Germinal center (tissue), 1 donor: ENCODE measurements at regions not wholly inside any gene's neighbourhood (a gene's known extent, or its start where the extent isn't known, plus 50 kb on each side); places are given as distances from the start of the nearest gene placed in this dataset.
"Not testable (repeated sequence)": the region's sequence is repeated elsewhere in the genome, so short reads cannot be mapped to it uniquely, and the experiment has no call there.

Experiments used
- DNase-seq: peaks from one replicate; pipeline ENCODE4 v3.0.0; 2012; ENCODE audit warnings: mixed read lengths, low spot score

DNA sequence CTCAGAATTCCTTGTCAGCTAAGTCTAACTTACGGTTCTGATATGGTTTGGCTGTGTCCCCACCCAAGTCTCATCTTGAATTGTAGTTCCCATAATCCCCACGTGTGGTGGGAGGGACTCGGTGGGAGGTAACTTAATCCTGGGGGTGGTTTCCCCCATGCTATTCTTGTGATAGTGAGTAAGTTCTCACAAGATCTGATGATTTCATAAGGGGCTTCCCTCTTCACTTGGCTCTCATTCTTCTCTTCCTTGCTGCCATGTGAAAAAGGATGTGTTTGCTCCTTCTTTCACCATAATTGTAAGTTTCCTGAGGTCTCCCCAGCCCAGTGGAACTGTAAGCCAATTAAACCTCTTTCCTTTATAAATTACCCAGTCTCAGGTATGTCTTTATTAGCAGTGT lies 163.0 kb downstream of the PMAIP1 start:
- DNase-seq, result not testable (repeated sequence)

DNA sequence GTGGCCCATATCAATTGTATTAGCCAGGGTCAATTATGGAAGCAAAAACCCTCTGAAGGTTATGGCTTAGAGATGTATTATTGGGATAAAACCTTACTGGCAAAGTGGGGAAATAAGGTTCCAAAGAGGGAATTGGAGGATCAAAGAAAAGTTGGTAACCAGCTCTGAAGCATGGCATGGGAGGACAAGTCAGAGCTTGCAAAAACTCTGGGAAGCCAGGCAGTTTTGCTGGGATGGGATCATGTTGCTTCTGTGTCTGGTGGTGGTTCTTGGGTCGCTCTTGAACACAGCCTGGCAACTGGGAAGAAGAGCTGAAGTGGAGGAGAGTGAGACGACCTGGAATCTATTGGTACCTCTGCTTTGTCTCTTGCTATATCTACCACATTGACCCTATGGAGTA lies 162.6 kb downstream of the PMAIP1 start:
- no peak for DNase-seq

DNA sequence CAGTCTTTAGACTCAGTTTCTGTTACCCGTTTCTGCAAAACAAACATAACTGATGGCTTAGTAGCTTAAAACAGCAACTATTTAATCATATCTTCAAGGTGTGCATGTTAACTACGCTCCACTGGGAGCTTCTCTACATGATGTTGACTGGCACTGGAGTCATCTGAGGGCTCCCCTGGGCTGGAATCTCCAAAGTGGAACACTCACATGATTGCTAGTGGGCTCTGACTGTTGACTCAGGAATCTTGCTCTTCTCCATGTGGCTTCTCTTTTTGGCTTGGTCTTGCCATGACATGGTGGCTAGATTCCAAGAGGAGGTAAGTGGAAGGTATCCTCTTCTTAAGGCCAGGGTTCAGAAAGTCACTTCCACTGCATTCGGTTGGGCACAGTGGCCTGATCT lies 160.8 kb downstream of the PMAIP1 start:
- DNase-seq, result no peak

DNA sequence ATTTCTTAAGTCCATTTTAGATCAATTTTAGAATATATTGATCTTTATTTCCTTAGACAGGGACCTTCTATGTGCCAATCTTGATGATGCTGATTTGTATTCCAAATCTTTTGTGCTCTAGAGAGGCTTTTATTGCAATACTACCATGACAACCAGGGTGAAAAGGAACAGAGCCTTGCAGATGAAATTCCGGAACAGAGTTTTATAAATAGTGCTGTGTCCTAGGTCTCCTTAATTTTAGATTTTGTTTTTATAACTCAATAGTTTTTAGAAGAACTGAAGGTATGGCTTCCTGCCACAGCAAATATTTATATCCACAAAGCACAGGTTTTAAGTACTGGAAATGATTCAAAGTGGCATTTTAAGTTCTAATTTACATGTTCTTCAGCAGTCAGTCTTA lies 160.2 kb downstream of the PMAIP1 start:
- no peak for DNase-seq

GRCh38 chr18:60059216-60059615 lies 159.4 kb downstream of the PMAIP1 start:
- no peak for DNase-seq

DNA sequence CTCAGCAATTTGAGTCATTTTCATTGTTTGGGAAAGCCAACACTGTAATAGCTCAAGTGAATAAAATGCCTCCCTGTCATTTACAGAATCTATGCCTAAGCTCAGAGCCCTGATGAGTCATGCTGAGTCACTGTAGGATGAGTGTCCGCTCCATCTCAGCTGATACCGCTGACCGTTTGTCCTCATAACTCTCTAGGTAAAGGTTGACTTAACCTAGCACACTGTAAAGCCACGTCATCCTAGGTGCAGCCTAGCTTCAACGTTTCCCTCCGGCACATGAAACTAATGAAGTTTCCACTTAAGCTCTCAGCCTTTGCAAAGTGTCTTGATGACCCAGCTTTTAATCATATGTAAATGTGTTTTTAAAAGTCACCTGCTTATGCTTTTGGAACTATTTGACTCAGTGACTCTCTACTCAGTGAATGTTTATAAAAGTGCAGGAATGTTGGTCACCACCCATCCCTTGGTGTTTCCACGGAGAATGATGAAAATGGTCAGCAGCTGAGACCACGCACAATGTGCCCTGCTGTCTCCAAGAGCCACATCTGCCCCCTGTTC lies 154.0 kb downstream of the PMAIP1 start:
- no peak for DNase-seq

DNA sequence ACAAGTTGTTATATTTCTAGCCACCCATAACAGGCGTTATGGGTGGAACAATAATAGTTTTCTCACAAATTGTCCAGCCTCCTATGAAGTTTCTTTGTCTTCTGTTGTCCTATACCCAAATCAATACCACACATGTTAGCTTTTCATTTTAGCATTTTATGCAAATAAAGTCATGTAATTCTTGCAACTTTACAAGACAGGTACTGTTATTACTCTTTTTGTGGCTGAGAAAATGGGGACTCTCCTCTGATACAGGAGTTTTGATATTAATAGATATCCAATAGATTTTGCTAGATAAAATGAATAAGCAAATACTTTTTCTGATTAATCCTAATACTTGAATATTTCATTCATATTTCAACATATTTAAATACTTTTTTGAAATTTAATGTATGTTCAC lies 151.0 kb downstream of the PMAIP1 start:
- no peak for DNase-seq

GRCh38 chr18:60049172-60049571 lies 149.4 kb downstream of the PMAIP1 start:
- no peak for DNase-seq

GRCh38 chr18:60047556-60047955 lies 147.8 kb downstream of the PMAIP1 start:
- no peak for DNase-seq

- no peak for DNase-seq
Measured at GRCh38 chr18:60044290-60045006, 144.7 kb downstream of the PMAIP1 start.

GRCh38 chr18:60040971-60041370 lies 141.2 kb downstream of the PMAIP1 start:
- no peak for DNase-seq

GRCh38 chr18:60038731-60039130 lies 138.9 kb downstream of the PMAIP1 start:
- DNase-seq, result no peak

- no peak for DNase-seq
Measured at GRCh38 chr18:60027397-60027796, 127.6 kb downstream of the PMAIP1 start.

DNA sequence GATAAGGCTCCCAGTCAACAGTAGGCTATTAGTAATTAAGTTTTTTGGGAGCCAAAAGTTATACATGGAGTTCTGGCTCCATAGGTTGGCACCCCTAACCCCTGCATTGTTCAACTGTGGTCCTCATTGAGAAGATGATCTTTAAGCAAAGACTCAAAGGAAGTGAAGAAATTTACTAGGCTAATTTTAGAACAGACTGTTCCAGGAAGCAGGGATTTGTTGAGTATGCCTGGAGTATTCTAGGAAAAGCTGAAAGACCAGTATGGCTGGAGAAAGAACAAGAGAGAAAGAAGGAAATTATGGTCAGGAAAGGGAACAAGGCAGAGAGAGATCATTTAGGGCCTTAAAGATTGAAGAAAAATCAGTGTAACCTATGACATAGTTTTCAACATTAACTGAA lies 125.1 kb downstream of the PMAIP1 start:
- DNase-seq, result no peak

- no peak for DNase-seq
Measured at GRCh38 chr18:60024345-60024744, 124.5 kb downstream of the PMAIP1 start.

GRCh38 chr18:60022671-60023276 lies 123.0 kb downstream of the PMAIP1 start:
- no peak for DNase-seq

GRCh38 chr18:60021556-60021955 lies 121.8 kb downstream of the PMAIP1 start:
- DNase-seq, result no peak

DNA sequence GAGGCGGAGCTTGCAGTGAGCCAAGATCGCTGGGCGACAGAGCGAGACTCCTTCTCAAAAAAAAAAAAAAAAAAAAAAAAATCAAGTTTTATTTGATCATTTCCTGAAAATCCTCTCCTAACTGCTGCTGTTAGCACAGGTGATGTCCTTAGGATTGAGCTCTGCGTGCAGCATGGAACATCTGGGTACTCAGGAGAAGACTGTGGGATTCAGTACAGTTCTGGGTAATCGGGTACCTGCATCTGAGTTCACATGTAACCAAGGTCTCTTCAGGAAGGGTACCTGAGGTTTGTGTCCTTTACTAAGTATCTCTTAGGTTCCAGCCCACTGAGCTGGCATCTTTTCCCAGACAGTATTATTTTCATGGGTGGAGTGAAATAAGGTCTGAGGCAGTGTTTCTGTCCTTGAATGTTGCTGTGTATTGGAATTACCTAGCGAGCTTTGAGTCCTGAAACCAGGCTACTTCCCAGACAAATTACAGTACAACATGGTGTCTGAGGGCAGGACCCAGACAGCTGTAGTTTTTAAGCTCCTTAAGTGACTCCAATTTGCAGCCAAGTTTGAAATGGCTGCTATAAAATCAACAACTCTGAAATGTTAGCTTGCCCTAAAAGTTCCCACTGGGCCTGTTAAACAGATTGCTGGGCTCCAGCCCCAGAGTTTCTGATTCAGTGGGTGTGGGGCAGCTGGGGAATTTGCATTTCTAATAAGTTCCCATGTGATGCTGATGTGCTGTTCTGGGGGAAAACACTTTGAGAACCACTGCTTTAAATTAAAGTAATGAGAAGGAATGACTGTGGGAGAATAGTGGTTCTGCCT lies 120.5 kb downstream of the PMAIP1 start:
- DNase-seq, result no peak

- DNase-seq, result no peak
Measured at GRCh38 chr18:60019463-60019840, 119.7 kb downstream of the PMAIP1 start.

DNA sequence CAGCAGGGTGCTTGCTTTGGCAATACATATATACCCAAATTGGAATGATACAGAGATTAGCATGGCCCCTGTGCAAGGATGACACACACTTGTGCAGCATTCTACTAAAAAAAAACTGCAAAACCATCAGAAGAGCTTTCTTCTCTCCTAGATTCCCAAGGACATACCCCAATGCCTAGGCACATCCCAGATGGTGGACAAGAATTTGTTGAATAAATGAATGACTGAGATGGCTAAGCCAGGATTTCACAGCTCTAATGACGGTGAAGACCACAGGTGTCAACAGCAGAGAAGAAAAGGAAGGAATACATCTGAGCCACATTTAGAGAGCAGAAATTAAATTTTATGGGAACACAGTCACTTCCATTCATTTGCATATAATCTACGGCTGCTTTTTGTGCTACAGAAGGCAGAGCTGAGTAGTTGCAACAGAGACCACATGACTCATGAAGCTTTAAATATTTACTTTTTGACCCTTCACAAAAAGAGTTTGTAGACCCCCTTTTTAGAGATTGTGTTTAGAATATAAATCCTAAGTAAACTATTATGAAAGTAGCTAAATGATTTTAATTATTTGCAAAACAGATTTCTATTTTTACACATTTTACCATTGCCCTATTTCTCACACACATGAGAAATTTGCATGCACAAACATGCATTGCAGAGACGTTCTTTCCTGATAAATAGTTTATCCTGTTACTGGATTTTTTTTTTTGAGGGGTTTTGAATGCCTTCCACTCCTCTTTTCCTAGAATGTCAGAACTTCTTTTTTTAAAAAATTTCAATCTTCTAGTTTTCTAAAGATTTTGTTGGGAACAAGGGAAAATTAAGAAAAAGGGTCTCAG lies 119.0 kb downstream of the PMAIP1 start:
- no peak for DNase-seq

- not testable (repeated sequence) for DNase-seq
Measured at GRCh38 chr18:60018134-60018533, 118.3 kb downstream of the PMAIP1 start.

DNA sequence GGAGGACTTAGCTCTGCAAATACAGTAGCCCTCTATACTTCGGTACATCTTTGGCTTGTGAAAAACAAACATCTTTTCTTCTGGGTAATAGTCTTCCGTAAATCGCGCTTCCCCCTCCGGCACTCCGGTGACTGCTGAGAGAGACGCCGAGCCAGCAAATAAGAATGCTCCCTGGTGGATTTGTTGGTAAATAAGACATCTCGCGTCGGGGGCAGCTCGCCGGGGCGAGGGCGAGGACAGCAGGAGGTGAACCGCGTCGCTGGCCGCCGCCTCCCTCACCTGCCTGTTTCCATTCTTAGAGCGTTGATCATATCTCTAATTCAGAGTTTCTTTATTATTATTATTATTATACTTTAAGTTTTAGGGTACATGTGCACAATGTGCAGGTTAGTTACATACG lies 117.6 kb downstream of the PMAIP1 start:
- DNase-seq, result no peak
